Peyer's patch (tissue), 4 donors: ENCODE measurements at regions not wholly inside any gene's neighbourhood (a gene's known extent, or its start where the extent isn't known, plus 50 kb on each side); places are given as distances from the start of the nearest gene placed in this dataset.

Experiments used
- CTCF ChIP-seq, 6 experiments: fragments of 450-650 bp in 4 of 6; fragments of 200-600 bp in 2 of 6; sonication (generic) in 1 of 6; IDR thresholded peaks; one replicate each; pipeline ENCODE4 v1.5.1; 2017 to 2019; ENCODE audit warnings: antibody characterized with exemption in 6 of 6, mild to moderate bottlenecking in 3 of 6, moderate library complexity in 1 of 6
- POLR2A ChIP-seq, 2 donors: fragments of 450-650 bp; IDR thresholded peaks; one replicate each; pipeline ENCODE4 v1.5.1; 2017; ENCODE audit warnings: antibody characterized with exemption in 2 of 2, mild to moderate bottlenecking in 2 of 2, moderate library complexity in 2 of 2

- TF ChIP-seq POLR2A (IDR thresholded peaks at IDR 0.05) (no peak), CTCF (IDR thresholded peaks at IDR 0.05) (no peak)
Observed at GRCh38 chr3:28109829-28110228, 131.6 kb upstream of the CMC1 start.
